HG02763 (cell line): ENCODE measurements at regions not wholly inside any gene's neighbourhood (a gene's known extent, or its start where the extent isn't known, plus 50 kb on each side); places are given as distances from the start of the nearest gene placed in this dataset.

ENCODE experiments used
- ATAC-seq: cut with Tn5 transposase; IDR thresholded peaks from one replicate; pipeline ENCODE4 v1.9.1; 2021; ENCODE audit warnings: mild to moderate bottlenecking, moderate library complexity; ENCODE audit not compliant: unreplicated experiment

- ATAC-seq, result no peak
Observed at GRCh38 chr10:54869022-54869421, 68.0 kb upstream of the PCDH15 start.

DNA sequence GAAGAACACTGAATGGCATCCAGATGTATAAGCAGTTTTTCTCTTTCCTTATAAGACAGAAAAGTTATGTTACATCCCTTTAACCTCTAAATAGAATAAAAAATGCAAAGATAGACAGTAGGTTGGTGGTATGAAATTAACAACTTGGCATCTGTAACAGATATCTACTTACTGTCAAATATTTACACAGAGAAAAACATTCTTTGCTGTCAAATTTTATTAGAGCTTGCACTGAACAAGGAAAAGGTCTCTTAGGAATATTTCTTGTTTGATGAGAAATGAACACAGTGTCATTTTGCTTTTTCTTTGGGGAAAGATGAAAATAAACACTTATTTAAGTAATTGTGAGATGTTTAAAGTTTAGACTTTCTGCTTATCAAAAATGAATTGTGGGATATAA lies 65.6 kb upstream of the PCDH15 start:
- ATAC-seq, result no peak

GRCh38 chr10:54854843-54855242 lies 53.8 kb upstream of the PCDH15 start:
- ATAC-seq, result no peak

DNA sequence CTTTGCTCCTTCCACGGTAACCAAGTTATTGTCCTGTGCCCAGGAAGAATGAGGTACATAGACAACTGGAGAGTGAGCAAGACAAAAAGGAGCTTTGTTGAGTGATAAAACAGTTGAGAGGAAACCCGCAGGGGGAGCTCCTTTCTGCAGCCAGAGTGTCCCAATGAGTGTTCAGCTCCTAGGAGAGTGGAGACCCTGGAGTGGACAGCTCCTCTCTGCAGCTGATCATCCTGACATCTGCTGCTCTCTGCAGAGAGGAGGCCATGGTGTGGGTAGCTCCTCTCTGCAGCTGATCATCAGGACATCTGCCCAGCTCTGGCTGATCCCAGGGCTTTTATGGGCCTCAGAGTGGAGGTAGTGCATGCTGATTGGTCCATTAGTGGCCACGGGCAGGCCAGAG lies 53.4 kb upstream of the PCDH15 start:
- no peak for ATAC-seq

GRCh38 chr10:54853883-54854282 lies 52.9 kb upstream of the PCDH15 start:
- ATAC-seq, result no peak
